Astrocyte (in vitro differentiated cells and primary cell): ENCODE measurements at regions not wholly inside any gene's neighbourhood (a gene's known extent, or its start where the extent isn't known, plus 50 kb on each side); places are given as distances from the start of the nearest gene placed in this dataset.

ENCODE experiments used
- EZH2 ChIP-seq: IDR thresholded peaks from 2 replicates; pipeline ENCODE4 v1.6.1; 2012; ENCODE audit warnings: mild to moderate bottlenecking, low read length, inconsistent platforms; ENCODE audit not compliant: insufficient read depth
- TF ChIP-seq, protein P1 (sequence below): IDR thresholded peaks from 2 replicates; pipeline ENCODE4 v1.5.1; 2011; ENCODE audit warnings: low read depth, mild to moderate bottlenecking, inconsistent platforms, low read length, moderate library complexity; ENCODE audit not compliant: insufficient read depth

DNA sequence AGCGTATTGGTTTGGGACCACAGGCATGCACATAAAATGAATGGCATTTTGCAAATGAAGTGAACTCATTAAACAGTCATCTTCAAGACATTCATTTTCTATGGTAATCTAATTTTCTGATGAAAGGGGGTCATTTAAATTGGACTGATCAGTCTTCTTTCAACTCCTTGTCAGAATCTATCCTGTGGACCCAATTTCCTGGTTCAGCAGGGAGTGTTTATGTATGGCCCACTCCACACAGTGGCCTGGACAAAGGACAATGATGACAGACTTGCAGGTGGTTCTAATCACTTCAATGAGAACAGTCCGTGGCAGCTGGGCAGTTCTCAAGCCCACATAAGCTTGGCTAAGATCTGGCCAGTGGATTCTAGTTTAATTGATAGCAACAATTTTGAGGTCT is 448.1 kb downstream of the DCDC2C start:
- no peak for TF ChIP-seq EZH2
- TF ChIP-seq, protein P1, sequence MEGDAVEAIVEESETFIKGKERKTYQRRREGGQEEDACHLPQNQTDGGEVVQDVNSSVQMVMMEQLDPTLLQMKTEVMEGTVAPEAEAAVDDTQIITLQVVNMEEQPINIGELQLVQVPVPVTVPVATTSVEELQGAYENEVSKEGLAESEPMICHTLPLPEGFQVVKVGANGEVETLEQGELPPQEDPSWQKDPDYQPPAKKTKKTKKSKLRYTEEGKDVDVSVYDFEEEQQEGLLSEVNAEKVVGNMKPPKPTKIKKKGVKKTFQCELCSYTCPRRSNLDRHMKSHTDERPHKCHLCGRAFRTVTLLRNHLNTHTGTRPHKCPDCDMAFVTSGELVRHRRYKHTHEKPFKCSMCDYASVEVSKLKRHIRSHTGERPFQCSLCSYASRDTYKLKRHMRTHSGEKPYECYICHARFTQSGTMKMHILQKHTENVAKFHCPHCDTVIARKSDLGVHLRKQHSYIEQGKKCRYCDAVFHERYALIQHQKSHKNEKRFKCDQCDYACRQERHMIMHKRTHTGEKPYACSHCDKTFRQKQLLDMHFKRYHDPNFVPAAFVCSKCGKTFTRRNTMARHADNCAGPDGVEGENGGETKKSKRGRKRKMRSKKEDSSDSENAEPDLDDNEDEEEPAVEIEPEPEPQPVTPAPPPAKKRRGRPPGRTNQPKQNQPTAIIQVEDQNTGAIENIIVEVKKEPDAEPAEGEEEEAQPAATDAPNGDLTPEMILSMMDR, result no peak
